ENCODE measurements at regions not wholly inside any gene's neighbourhood (a gene's known extent, or its start where the extent isn't known, plus 50 kb on each side); places are given as distances from the start of the nearest gene placed in this dataset.

GRCh38 chr9:87138128-87139040 is 191.1 kb upstream of the GAS1 start:
- intact Hi-C loops (cut with DNase I): no loop called here

DNA sequence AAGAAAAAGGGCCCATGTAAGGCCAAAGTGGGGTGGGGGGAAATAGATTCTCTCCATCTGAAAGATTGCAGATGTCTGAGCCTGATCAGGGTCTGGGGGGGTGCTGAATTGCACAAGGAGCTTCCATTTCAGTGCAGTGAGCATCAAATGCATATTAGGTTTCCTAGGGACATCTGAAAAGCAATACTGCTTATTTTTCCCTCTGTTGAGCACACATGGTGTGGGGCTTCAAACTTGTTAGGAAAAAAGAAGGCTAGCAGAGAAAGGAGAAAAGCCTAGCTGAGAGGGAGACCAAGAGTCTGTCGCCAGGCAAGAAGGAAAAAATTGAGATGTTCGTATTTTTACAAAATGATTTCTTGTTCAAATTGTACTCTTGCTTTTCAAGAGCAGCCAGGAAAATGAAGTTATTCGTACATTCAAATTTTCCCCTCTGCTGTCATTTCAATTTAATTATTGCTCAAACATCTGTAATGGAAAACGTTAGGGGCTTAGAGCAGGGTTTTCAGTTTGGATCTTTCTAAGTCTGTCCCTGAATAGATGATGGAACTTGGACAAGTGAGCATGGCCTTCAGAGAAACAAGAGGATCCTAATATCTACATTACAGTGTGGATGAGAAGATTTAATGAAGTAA is 191.9 kb upstream of the GAS1 start:
- no peak for DNase-seq
- intact Hi-C loops (cut with DNase I): no loop called here

More at GRCh38 chr9:87138128-87139040, 191.1 kb upstream of the GAS1 start:
- peak in 14 of 42 donors; percentile 12 to 67 (median 44) for DNase-seq

- no peak for DNase-seq
- intact Hi-C loops (cut with DNase I): no loop called here
Observed at GRCh38 chr9:87140142-87140541, 192.8 kb upstream of the GAS1 start.

DNA sequence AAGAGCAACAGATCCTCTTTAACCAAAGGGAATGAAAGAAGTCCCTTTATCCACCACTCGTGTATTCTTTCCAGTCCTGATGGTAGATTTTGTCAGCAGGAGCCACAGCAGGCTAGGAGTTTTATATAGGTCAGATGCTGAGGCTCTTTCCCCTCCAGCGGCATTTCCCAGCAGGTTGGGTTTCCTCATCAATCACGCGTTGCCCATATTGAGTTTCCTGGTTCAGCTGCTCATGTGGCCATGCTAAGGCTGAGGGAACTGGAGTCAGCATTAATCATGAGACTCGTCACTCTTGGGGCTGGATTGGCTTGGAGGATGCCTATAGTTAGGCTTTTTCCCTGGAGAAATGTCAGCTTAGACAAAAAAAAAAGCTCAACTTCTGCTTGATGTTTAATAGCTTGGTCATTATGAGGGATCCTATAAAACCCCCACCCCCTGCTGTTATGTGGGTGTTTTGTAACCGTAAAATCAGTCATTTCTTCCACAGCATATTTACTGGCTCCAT is 193.4 kb upstream of the GAS1 start:
- no peak for DNase-seq
- intact Hi-C loops (cut with DNase I): no loop called here

- intact Hi-C loops (cut with DNase I): no loop called here
- no peak for DNase-seq
Observed at GRCh38 chr9:87141124-87141523, 193.8 kb upstream of the GAS1 start.

- intact Hi-C loops (cut with DNase I): loop anchor here (5.0 kb wide), 1 partner anchor 200 kb away; the partner anchor contains the start of gene GAS1
- DNase-seq: no peak
Observed at GRCh38 chr9:87146933-87147332, 199.6 kb upstream of the GAS1 start.

- DNase-seq: peak in 20 of 42 donors; percentile 9 to 57 (median 27)
- intact Hi-C loops (cut with DNase I): loop anchor here (5.0 kb wide), 1 partner anchor 201 kb away; the partner anchor contains the start of gene GAS1
Observed at GRCh38 chr9:87147839-87148238, 200.5 kb upstream of the GAS1 start.

- peak; percentile 73 to 95 (median 88) for DNase-seq
- intact Hi-C loops (cut with DNase I): loop anchor here (5.0 kb wide), 1 partner anchor 201 kb away; the partner anchor contains the start of gene GAS1
Observed at GRCh38 chr9:87148331-87149104, 201.2 kb upstream of the GAS1 start.

DNA sequence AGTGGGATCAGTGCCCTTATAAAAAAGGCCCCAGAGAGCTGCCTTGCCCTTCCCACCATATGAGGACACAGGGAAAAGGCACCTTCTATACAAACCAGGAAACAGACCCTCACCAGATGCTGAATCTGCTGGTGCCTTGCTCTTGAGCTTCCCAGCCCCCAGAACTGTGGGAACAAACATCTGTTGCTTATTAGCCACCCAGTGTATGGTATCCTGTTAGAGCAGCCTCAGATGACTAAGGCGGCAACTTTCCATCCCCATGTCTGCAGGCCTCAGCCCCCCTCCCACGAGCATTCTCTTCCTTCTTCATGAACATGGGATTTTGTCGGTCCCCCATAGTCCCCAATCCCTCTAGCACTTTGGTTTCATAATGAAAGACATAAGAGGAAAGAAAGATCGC is 202.5 kb upstream of the GAS1 start:
- DNase-seq: no peak
- intact Hi-C loops (cut with DNase I): loop anchor here (5.0 kb wide), 1 partner anchor 202 kb away; the partner anchor contains the start of gene GAS1

- DNase-seq: peak in 1 of 42 donors; percentile 0
- intact Hi-C loops (cut with DNase I): no loop called here
Observed at GRCh38 chr9:87152256-87152655, 204.9 kb upstream of the GAS1 start.

- intact Hi-C loops (cut with DNase I): no loop called here
- no peak for DNase-seq
Observed at GRCh38 chr9:87156247-87156646, 208.9 kb upstream of the GAS1 start.

DNA sequence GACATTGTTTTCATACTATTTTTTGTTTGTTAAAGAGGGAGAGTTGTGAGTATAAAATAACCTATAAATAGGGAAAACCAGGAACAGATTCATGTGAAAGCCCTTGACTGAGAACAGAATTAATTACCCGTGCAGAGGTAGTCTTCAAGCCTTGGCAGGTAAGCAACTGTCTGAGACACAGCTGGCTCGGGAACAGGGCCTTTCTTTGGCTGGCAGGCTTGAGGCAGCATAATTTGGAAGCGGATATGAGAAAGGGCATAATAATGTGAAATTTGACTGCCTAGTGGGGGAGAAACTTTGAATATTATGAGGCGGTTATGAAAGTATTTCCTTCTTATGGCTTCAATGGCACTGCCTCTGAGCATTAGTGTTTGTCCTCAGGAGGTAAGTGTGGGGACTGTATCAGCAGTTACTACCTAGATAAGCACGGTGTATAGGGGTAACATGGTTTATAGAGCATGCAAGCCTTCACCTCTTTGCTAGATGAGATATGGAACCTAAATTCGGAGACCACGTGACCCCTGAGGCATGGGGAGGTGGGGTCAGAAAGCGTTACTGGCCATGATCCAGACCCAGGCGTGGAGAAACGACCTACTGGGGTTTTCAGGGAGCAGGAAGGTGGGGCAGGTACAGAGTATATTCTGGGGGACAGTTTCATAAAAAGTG is 210.2 kb upstream of the GAS1 start:
- no peak for DNase-seq
- intact Hi-C loops (cut with DNase I): no loop called here

DNA sequence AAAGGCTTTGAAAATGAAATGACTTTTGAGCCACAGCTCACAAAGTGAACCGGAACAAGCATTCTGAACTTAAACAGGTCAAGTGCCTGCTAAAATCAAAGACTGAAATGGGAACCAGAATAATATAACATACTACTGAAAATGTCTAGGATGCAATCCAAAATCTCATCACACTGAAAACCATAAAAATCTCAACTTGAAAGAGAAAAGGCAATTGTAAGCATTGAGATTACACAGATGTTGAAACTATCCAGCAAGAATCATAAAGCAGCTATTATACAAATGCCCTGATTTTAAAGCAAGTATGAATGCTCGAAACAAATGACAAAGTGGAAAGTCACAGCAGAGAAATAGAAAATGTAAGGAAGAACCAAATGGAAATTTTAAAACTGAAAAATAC is 211.5 kb upstream of the GAS1 start:
- intact Hi-C loops (cut with DNase I): no loop called here
- DNase-seq: no peak

DNA sequence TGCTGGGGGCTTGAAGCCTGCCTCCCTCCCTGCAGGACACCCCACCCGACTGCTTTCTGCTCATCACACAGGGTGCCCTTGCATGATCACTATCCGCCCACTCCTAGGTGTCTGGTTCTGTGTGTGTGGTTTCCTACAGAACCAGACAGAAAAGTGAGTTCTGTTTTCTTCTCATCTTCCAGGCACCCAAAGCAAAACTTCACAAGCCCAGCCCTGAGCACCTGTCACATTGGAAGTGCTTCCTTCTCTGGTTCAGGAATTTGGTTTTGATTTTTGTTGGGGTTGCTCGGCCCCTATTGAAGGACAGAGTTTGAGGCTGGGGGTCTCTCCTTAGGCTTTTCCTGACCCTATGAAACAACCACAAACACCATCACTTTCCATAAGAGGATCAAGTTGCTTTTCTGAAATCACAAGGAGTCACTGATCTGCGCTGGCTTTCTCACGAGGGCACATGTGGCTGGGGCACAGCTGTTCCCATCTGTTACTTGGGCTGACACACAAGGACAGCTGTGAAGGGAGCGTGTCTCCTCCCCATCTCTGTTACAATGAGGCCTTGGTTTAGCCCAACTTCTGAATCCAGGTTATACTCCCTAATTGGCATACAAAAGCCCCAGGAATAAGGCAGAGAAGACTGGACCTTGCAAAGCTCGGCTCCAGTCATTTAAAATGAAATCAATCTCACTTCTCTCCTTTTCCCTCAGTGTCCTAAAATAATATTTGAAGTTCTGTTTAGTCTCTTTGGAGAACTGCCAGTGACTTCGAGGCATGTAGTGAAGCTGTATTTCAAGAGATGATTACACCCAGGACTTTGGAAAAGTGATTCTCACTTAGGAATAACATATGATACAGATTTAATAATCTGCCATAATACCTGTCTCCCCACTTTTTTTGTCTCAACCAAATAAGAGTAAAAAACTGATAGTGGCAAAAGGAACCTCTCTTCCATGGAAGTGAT is 213.1 kb upstream of the GAS1 start:
- peak in 3 of 42 donors; percentile 12 to 25 (median 13) for DNase-seq
- intact Hi-C loops (cut with DNase I): no loop called here

GRCh38 chr9:87167161-87167560 is 219.9 kb upstream of the GAS1 start:
- intact Hi-C loops (cut with DNase I): no loop called here
- DNase-seq: no peak

DNA sequence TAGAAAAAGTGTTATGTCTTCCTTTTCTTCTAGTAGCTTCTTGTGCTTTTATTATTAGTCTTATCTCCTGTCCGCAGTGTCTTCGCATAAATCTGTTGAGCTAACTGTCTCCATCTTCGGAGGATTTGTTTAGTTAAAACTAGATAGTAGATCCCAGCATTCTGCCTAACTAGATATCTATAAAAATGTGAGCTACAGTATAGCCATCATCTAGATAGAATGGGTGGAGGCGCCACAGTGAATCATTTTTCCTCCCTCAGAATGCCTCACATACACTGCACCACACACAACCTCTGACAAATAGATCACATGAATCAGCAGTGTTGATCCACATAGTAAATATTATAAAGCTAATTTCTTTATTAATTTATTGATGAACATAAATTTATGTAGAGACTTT is 220.3 kb upstream of the GAS1 start:
- intact Hi-C loops (cut with DNase I): no loop called here
- DNase-seq: no peak

DNA sequence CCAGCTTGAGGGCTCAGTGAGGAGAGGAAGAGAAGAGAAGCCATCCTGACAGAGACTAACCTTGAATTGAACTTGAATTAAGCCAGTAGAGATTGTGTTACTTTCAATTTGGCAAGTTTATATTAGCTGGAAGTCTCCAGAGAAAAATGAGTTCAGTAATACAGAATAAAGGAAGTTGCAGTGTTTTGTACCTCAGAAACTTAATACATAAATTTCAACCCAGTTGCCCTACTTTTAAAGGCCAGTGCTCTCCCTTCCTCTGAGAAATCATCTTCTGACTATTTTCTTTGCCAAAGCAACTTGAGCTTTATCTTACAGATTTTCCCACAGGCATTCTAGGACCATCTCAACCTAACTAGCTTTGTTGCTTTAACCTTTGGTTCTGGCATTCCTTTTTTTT is 231.0 kb upstream of the GAS1 start:
- intact Hi-C loops (cut with DNase I): no loop called here
- DNase-seq: no peak
